H1 (cell line): ENCODE measurements at regions not wholly inside any gene's neighbourhood (a gene's known extent, or its start where the extent isn't known, plus 50 kb on each side); places are given as distances from the start of the nearest gene placed in this dataset.

Source experiments
- CTCF ChIA-PET: fragments of 300-600 bp; sonication (Branson Sonifier 250); formaldehyde crosslinking; loops from one replicate; lab custom pipeline; 2021; ENCODE audit not compliant: partially characterized antibody; lab: Charles Lee
- POLR2A ChIA-PET: fragments of 300-600 bp; sonication (Branson Sonifier 250); formaldehyde crosslinking; loops from one replicate; lab custom pipeline; 2021; ENCODE audit warnings: inconsistent platforms; ENCODE audit not compliant: partially characterized antibody; lab: Charles Lee
- DNase-seq, 2 experiments: peaks; one replicate each; pipeline versions ENCODE4 v3.0.0 to v3.0.0-alpha.2; 2010 to 2022; ENCODE audit warnings: low spot score in 2 of 2, low read depth in 1 of 2, mixed read lengths in 1 of 2
- FAIRE-seq: peaks from 2 replicates; lab custom pipeline; 2011; peaks lifted over from hg19 to GRCh38; lab: Jason Lieb, UNC
- H2AFZ ChIP-seq: 2 replicates; pipeline ENCODE4 v1.8.1; 2012; ENCODE audit warnings: low read length, inconsistent platforms
- H2AK5ac ChIP-seq: 2 replicates; pipeline ENCODE4 v1.6.1; 2013; ENCODE audit warnings: low read depth, low read length
- H2BK120ac ChIP-seq: replicated peaks from 2 replicates; pipeline ENCODE3; 2013; ENCODE audit warnings: low read depth, low read length, inconsistent platforms
- H2BK12ac ChIP-seq: 2 replicates; pipeline ENCODE4 v1.6.1; 2013; ENCODE audit warnings: low read depth, low read length
- H2BK15ac ChIP-seq: 2 replicates; pipeline ENCODE4 v1.6.1; 2013; ENCODE audit warnings: low read length
- H2BK20ac ChIP-seq: 2 replicates; pipeline ENCODE4 v1.6.1; 2013; ENCODE audit warnings: low read length
- H2BK5ac ChIP-seq: 2 replicates; pipeline ENCODE4 v1.6.1; 2013; ENCODE audit warnings: low read depth, low read length
- H3K14ac ChIP-seq: 2 replicates; pipeline ENCODE4 v1.6.1; 2013; ENCODE audit warnings: inconsistent platforms; ENCODE audit not compliant: insufficient read length
- H3K18ac ChIP-seq: 2 replicates; pipeline ENCODE4 v1.6.1; 2013; ENCODE audit warnings: low read length; ENCODE audit errors: extremely low read depth
- H3K23ac ChIP-seq: 2 replicates; pipeline ENCODE4 v1.6.1; 2013; ENCODE audit warnings: inconsistent platforms; ENCODE audit not compliant: insufficient read length
- H3K23me2 ChIP-seq: 2 replicates; pipeline ENCODE4 v1.6.1; 2013; ENCODE audit warnings: low read depth, low read length
- H3K27ac ChIP-seq: 2 replicates; pipeline ENCODE4 v1.6.1; 2011; ENCODE audit warnings: low read depth, low read length, inconsistent platforms
- H3K27me3 ChIP-seq, 4 experiments: replicated peaks in 1 of 4; 1 replicate in 1 of 4; 2 replicates in 3 of 4; pipeline versions ENCODE4 v1.6.1 to v1.8.1; 2011 to 2013; ENCODE audit warnings: low read length in 3 of 4, mild to moderate bottlenecking in 3 of 4, inconsistent platforms in 2 of 4, mixed read lengths in 2 of 4, moderate library complexity in 1 of 4; ENCODE audit not compliant: control insufficient read depth in 3 of 4, insufficient read depth in 3 of 4; ENCODE audit errors: extremely low read depth in 1 of 4
- H3K36me3 ChIP-seq, 4 experiments: 2 replicates each; pipeline versions ENCODE4 v1.6.1 to v1.8.1; 2011 to 2013; ENCODE audit warnings: mild to moderate bottlenecking in 4 of 4, low read length in 3 of 4, moderate library complexity in 2 of 4, control low read depth in 1 of 4, inconsistent platforms in 1 of 4; ENCODE audit not compliant: insufficient read depth in 4 of 4, control insufficient read depth in 2 of 4
- H3K4ac ChIP-seq: replicated peaks from 2 replicates; pipeline ENCODE3; 2013; ENCODE audit warnings: low read length, low read depth, mixed read lengths, inconsistent platforms; ENCODE audit not compliant: insufficient read length
- H3K4me1 ChIP-seq, 4 experiments: replicated peaks in 1 of 4; 1 replicate in 1 of 4; 2 replicates in 3 of 4; pipeline versions ENCODE4 v1.6.1 to v1.8.1; 2011 to 2013; ENCODE audit warnings: low read length in 3 of 4, inconsistent platforms in 2 of 4, mixed read lengths in 1 of 4; ENCODE audit not compliant: insufficient read depth in 4 of 4, control insufficient read depth in 3 of 4
- H3K4me2 ChIP-seq, 2 experiments: 2 replicates each; pipeline versions ENCODE4 v1.6.1 to v1.8.1; 2011 to 2013; ENCODE audit warnings: low read depth in 2 of 2, low read length in 2 of 2, control low read depth in 1 of 2, inconsistent platforms in 1 of 2, mild to moderate bottlenecking in 1 of 2; ENCODE audit not compliant: insufficient read depth in 1 of 2
- H3K4me3 ChIP-seq, 4 experiments: fragments of 200-600, 300-600 bp in 1 of 4; sonication (generic), shearing (Covaris generic), sonication (Bioruptor Twin) in 1 of 4; 2 replicates each; pipeline versions ENCODE4 v1.5.1 to v1.8.1; 2011 to 2016; ENCODE audit warnings: low read length in 4 of 4, low read depth in 3 of 4, control low read depth in 2 of 4, inconsistent platforms in 2 of 4, mild to moderate bottlenecking in 2 of 4, mixed read lengths in 1 of 4, moderate library complexity in 1 of 4; ENCODE audit not compliant: insufficient read depth in 2 of 4; ENCODE audit errors: extremely low read depth in 1 of 4
- H3K56ac ChIP-seq: replicated peaks from 2 replicates; pipeline ENCODE3; 2013; ENCODE audit warnings: low read depth, mild to moderate bottlenecking, mixed read lengths, low read length, inconsistent platforms; ENCODE audit not compliant: insufficient read length
- H3K79me1 ChIP-seq: 2 replicates; pipeline ENCODE4 v1.6.1; 2013; ENCODE audit warnings: low read depth, low read length, control low read depth
- H3K79me2 ChIP-seq, 2 experiments: 2 replicates each; pipeline versions ENCODE4 v1.6.1 to v1.8.1; 2012 to 2013; ENCODE audit warnings: low read length in 2 of 2, mild to moderate bottlenecking in 2 of 2, inconsistent platforms in 1 of 2; ENCODE audit not compliant: insufficient read depth in 2 of 2, control insufficient read depth in 1 of 2
- H3K9ac ChIP-seq, 4 experiments: replicated peaks in 1 of 4; 1 replicate in 1 of 4; 2 replicates in 3 of 4; pipeline versions ENCODE4 v1.6.1 to v1.8.1; 2011 to 2013; ENCODE audit warnings: low read depth in 3 of 4, low read length in 3 of 4, control low read depth in 2 of 4, mild to moderate bottlenecking in 2 of 4, moderate library complexity in 2 of 4, inconsistent platforms in 1 of 4; ENCODE audit errors: extremely low read depth in 1 of 4
- H3K9me3 ChIP-seq, 2 experiments: 2 replicates each; pipeline versions ENCODE4 v1.6.1 to v1.8.1; 2012 to 2013; ENCODE audit warnings: mild to moderate bottlenecking in 2 of 2, moderate library complexity in 2 of 2, control low read depth in 1 of 2, inconsistent platforms in 1 of 2, low read depth in 1 of 2, low read length in 1 of 2, mixed read lengths in 1 of 2; ENCODE audit not compliant: insufficient read depth in 2 of 2
- H4K20me1 ChIP-seq, 2 experiments: replicated peaks in 1 of 2; 2 replicates each; pipeline versions ENCODE3 to v1.8.1; 2011 to 2013; ENCODE audit warnings: inconsistent platforms in 2 of 2, low read length in 2 of 2, mild to moderate bottlenecking in 1 of 2; ENCODE audit not compliant: insufficient read depth in 2 of 2, control insufficient read depth in 1 of 2
- H4K5ac ChIP-seq: 2 replicates; pipeline ENCODE4 v1.6.1; 2013; ENCODE audit warnings: low read length, low read depth, mixed read lengths, inconsistent platforms; ENCODE audit not compliant: insufficient read length
- H4K8ac ChIP-seq: 2 replicates; pipeline ENCODE4 v1.8.0; 2013; ENCODE audit warnings: mild to moderate bottlenecking, moderate library complexity, low read length, inconsistent platforms; ENCODE audit not compliant: insufficient read depth; ENCODE audit errors: extremely low read depth
- H4K91ac ChIP-seq: replicated peaks from 2 replicates; pipeline ENCODE3; 2013; ENCODE audit warnings: low read length, mixed read lengths, inconsistent platforms; ENCODE audit not compliant: insufficient read length
- JUND ChIP-seq: IDR thresholded peaks from 2 replicates; pipeline ENCODE4 v1.6.1; 2011; ENCODE audit warnings: mild to moderate bottlenecking, improper control_type of control experiment, low read length
- NRF1 ChIP-seq: IDR thresholded peaks from 2 replicates; pipeline ENCODE4 v1.6.1; 2011; ENCODE audit warnings: mild to moderate bottlenecking, low read depth, low read length, improper control_type of control experiment
- RFX5 ChIP-seq: IDR thresholded peaks from 2 replicates; pipeline ENCODE4 v1.6.1; 2011; ENCODE audit warnings: low read depth, low read length, improper control_type of control experiment, borderline replicate concordance
- WGBS, 2 experiments: shearing (Covaris generic) in 1 of 2; methylation state at CpG; one replicate each; pipeline versions ENCODE4 v1.1.6 to v1.1.7; 2013 to 2015; ENCODE audit warnings: low lambda C conversion rate in 2 of 2, mixed read lengths in 2 of 2, inconsistent platforms in 1 of 2, low coverage in 1 of 2, missing lambda C conversion rate in 1 of 2; ENCODE audit not compliant: insufficient replicate concordance in 2 of 2, insufficient coverage in 1 of 2, insufficient read length in 1 of 2; ENCODE audit errors: extremely low coverage in 1 of 2, missing lambda C conversion rate in 1 of 2; 5-methylcytosine and 5-hydroxymethylcytosine counted together
- TF ChIP-seq, protein P1 (sequence below): IDR thresholded peaks from 2 replicates; pipeline ENCODE4 v1.6.1; 2012; ENCODE audit warnings: inconsistent platforms

DNA sequence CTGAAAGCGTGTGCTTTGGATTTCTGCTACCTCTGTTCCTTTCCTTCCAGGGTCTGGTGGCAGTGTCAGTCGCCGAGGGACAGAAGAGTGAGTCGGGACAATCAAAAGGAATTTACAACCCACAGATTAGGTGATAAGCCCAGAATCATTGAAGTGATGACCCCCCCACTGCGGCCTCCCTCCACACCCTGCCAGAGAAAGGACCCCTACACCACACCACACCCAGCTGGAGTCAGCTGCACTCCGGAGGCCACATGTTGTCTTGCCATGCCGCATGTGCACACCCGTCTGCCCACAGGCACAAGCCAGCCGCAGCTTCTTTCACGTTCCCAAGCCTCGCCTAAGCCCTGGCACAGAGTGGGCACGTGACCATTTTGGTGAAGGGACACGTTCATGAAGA is 366.8 kb upstream of the SALL3 start:
- Histone ChIP-seq H3K27ac (no peak overlapping the region), H3K9me3 (peaks cover 0 to 7% of the 10 kb centered on the region in 2 experiments; a peak in 1 of 4 replicates), H3K79me1 (no peaks in the 10 kb centered on the region), H2AK5ac (no peak overlapping the region), H3K56ac (no peak overlapping the region), H3K4me1 (no peaks in the 10 kb centered on the region), H3K4me2 (no peak overlapping the region), H4K91ac (no peak overlapping the region), H4K5ac (no peak overlapping the region), H3K14ac (no peak overlapping the region), H3K4me3 (no peak overlapping the region), H2BK120ac (no peak overlapping the region), H3K36me3 (no peaks in the 10 kb centered on the region), H2AFZ (no peak overlapping the region), H3K4ac (no peak overlapping the region), H3K23ac (no peak overlapping the region), H2BK12ac (0 out of 2 replicates have a peak overlapping the region, but pooled peaks have one; percentile 14), H3K18ac (no peak overlapping the region), H2BK5ac (no peak overlapping the region), H2BK15ac (no peak overlapping the region), H4K20me1 (no peaks in the 10 kb centered on the region), H3K27me3 (no peaks in the 10 kb centered on the region), H3K9ac (no peak overlapping the region), H4K8ac (no peak overlapping the region), H3K23me2 (no peaks in the 10 kb centered on the region), H2BK20ac (no peak overlapping the region), H3K79me2 (no peaks in the 10 kb centered on the region)
- ChIA-PET POLR2A (no interaction called here), CTCF (no interaction called here)
- DNase-seq (no peak), FAIRE-seq (no peak)
- 97% methylated on average over 13 of the region's 13 CpGs; no CpG with 5 or more reads in 1 of the 2 experiments for WGBS, 2 experiments
- TF ChIP-seq NRF1, result no peak
- TF ChIP-seq RFX5, result no peak
- TF ChIP-seq, protein P1, sequence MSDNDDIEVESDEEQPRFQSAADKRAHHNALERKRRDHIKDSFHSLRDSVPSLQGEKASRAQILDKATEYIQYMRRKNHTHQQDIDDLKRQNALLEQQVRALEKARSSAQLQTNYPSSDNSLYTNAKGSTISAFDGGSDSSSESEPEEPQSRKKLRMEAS, result no peak
- TF ChIP-seq JUND, result no peak
